Stimulated activated naive CD8-positive, alpha-beta T cell treated with anti-CD3 and anti-CD28 coated beads, Interleukin-15, amount 100 ng/mL, for 72 hours (primary cell): ENCODE measurements at regions not wholly inside any gene's neighbourhood (a gene's known extent, or its start where the extent isn't known, plus 50 kb on each side); places are given as distances from the start of the nearest gene placed in this dataset.
"Not testable (repeated sequence)": the region's sequence is repeated elsewhere in the genome, so short reads cannot be mapped to it uniquely, and the experiment has no call there.

Experiments
- ATAC-seq: fragments of 150-1000 bp; cut with Tn5 transposase; 2 replicates; pipeline ENCODE4 v1.10.0; 2021; ENCODE audit warnings: mild to moderate bottlenecking, moderate library complexity
- DNase-seq, 2 donors: peaks; one replicate each; pipeline ENCODE4 v3.0.0; 2021 to 2022
- H3K27ac Mint-ChIP-seq, 2 donors: one replicate each; pipeline ENCODE4 v1.8.0; 2022; ENCODE audit warnings: mild to moderate bottlenecking in 2 of 2, mixed read lengths in 2 of 2, moderate library complexity in 2 of 2
- H3K27me3 Mint-ChIP-seq: one replicate; pipeline ENCODE4 v1.8.0; 2022; ENCODE audit warnings: mixed read lengths
- H3K4me1 Mint-ChIP-seq: one replicate; pipeline ENCODE4 v1.8.0; 2022; ENCODE audit warnings: mild to moderate bottlenecking, mixed read lengths
- H3K4me3 Mint-ChIP-seq, 2 donors: one replicate each; pipeline ENCODE4 v1.8.0; 2022; ENCODE audit warnings: mild to moderate bottlenecking in 2 of 2, mixed read lengths in 2 of 2, moderate library complexity in 1 of 2
- H3K9me3 Mint-ChIP-seq, 2 donors: one replicate each; pipeline ENCODE4 v1.8.0; 2022; ENCODE audit warnings: mixed read lengths in 2 of 2

GRCh38 chr7:126083014-126083413 lies 1153.4 kb upstream of the POT1 start:
- Mint-ChIP-seq H3K4me3 (no peak overlapping the region), H3K27me3 (no peaks in the 10 kb centered on the region), H3K9me3 (peaks cover 12 to 14% of the 10 kb centered on the region in 2 donors), H3K27ac (no peak overlapping the region), H3K4me1 (no peaks in the 10 kb centered on the region)
- ATAC-seq: no peak
- no peak for DNase-seq

GRCh38 chr7:126079581-126079980 lies 1150.0 kb upstream of the POT1 start:
- Mint-ChIP-seq H3K9me3 (peaks cover 0 to 8% of the 10 kb centered on the region in 2 donors), H3K4me3 (no peak overlapping the region), H3K27me3 (no peaks in the 10 kb centered on the region), H3K27ac (no peak overlapping the region), H3K4me1 (no peaks in the 10 kb centered on the region)
- ATAC-seq (no peak), DNase-seq (no peak)

DNA sequence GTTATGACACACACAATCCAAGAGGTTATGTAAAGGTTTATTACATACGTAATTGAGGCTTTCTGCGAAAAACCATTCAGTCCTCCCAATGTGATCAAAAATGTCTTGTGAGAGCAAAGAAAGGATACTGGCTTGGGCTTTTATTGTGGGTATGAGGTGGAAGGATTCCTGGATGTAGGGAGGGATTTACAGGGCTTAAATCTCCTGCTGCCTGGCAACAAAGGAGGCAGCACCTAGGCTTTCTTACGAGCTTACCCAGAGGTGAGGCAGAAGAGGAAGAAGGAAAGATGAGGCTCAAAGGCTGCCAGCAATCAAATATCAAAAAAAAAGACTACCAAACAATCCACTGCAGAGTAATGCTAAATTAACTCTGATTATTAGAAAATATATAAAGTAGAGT lies 1149.5 kb upstream of the POT1 start:
- Mint-ChIP-seq H3K27ac (no peak overlapping the region), H3K9me3 (peaks cover 3 to 4% of the 10 kb centered on the region in 2 donors), H3K4me1 (no peaks in the 10 kb centered on the region), H3K4me3 (no peak overlapping the region), H3K27me3 (no peaks in the 10 kb centered on the region)
- no peak for DNase-seq
- ATAC-seq: no peak

GRCh38 chr7:126065766-126066165 lies 1136.1 kb upstream of the POT1 start:
- Mint-ChIP-seq H3K27ac (no peak overlapping the region), H3K27me3 (no peaks in the 10 kb centered on the region), H3K4me1 (no peaks in the 10 kb centered on the region), H3K9me3 (peaks cover 10 to 13% of the 10 kb centered on the region in 2 donors), H3K4me3 (no peak overlapping the region)
- DNase-seq (no peak), ATAC-seq (no peak)

GRCh38 chr7:126057979-126058378 lies 1128.4 kb upstream of the POT1 start:
- DNase-seq (no peak), ATAC-seq (no peak)
- Mint-ChIP-seq H3K27ac (no peak overlapping the region), H3K9me3 (peaks cover 8 to 27% of the 10 kb centered on the region in 2 donors), H3K4me3 (no peak overlapping the region), H3K4me1 (no peaks in the 10 kb centered on the region), H3K27me3 (no peaks in the 10 kb centered on the region)

- peaks cover 8 to 21% of the 10 kb centered on the region in 2 donors for H3K9me3 Mint-ChIP-seq
- not testable (repeated sequence) for DNase-seq, H3K27ac Mint-ChIP-seq, ATAC-seq, H3K4me1 Mint-ChIP-seq, H3K4me3 Mint-ChIP-seq, H3K27me3 Mint-ChIP-seq
These were observed 1127.0 kb upstream of the POT1 start for GRCh38 chr7:126056613-126057012.

DNA sequence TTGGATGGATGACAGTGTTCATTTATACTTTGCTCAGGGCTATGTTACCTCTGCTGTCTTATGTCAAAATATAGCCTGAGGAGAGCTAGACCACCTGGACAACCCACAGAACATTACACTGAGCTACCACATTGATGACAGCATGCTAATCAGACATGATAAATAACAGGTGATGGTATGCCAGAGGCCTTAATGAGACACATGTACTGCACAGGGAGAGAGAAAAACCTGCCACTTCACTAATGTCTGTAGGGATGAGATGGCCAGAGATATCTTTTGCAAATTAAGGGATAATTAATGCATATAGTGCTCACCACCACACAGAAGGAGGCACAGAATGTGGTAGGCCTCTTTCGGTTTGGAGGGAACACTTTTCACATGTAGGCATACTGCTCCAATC lies 1122.6 kb upstream of the POT1 start:
- no peaks in the 10 kb centered on the region for H3K27me3 Mint-ChIP-seq
- no peak for ATAC-seq

GRCh38 chr7:126044662-126045061 lies 1115.0 kb upstream of the POT1 start:
- Mint-ChIP-seq H3K27ac (no peak overlapping the region), H3K4me3 (no peak overlapping the region), H3K4me1 (no peaks in the 10 kb centered on the region), H3K27me3 (no peaks in the 10 kb centered on the region), H3K9me3 (peaks cover 0 to 6% of the 10 kb centered on the region in 2 donors)
- DNase-seq: no peak
- no peak for ATAC-seq

More for the DNA sequence above, 1122.6 kb upstream of the POT1 start:
- no peak for DNase-seq
- no peak overlapping the region for H3K27ac Mint-ChIP-seq
- H3K9me3 Mint-ChIP-seq: peaks cover 3 to 16% of the 10 kb centered on the region in 2 donors
- H3K4me1 Mint-ChIP-seq: no peaks in the 10 kb centered on the region
- no peak overlapping the region for H3K4me3 Mint-ChIP-seq

DNA sequence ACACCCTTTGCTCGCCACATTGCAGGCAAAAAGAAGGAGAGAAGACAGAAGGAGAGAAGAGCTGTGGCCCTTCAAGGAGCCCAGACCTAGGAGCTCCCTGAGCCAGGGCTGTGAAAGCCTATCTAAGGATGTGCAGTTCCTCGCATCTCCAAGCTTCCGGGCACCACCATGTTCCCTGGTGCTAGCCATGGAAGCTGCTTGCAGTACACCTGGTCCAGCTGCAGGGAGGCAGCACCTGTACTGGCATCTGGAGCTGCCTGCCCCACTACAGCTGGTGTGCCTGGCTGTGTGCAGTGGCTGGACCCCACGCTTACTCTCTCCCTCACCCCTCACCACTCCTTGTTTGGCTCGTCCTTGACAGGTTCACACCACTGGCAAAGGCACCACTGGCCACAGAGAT lies 1111.8 kb upstream of the POT1 start:
- ATAC-seq: no peak
- H3K4me3 Mint-ChIP-seq: no peak overlapping the region
- no peak overlapping the region for H3K27ac Mint-ChIP-seq
- no peaks in the 10 kb centered on the region for H3K4me1 Mint-ChIP-seq
- no peaks in the 10 kb centered on the region for H3K27me3 Mint-ChIP-seq
- H3K9me3 Mint-ChIP-seq: no peaks in the 10 kb centered on the region
- DNase-seq: no peak

- H3K27me3 Mint-ChIP-seq: no peaks in the 10 kb centered on the region
- H3K4me1 Mint-ChIP-seq: no peaks in the 10 kb centered on the region
- DNase-seq: no peak
- no peak overlapping the region for H3K27ac Mint-ChIP-seq
- no peak overlapping the region for H3K4me3 Mint-ChIP-seq
- no peaks in the 10 kb centered on the region for H3K9me3 Mint-ChIP-seq
- peak; percentile 39 for ATAC-seq
These were observed 1110.8 kb upstream of the POT1 start for GRCh38 chr7:126040114-126041045.

DNA sequence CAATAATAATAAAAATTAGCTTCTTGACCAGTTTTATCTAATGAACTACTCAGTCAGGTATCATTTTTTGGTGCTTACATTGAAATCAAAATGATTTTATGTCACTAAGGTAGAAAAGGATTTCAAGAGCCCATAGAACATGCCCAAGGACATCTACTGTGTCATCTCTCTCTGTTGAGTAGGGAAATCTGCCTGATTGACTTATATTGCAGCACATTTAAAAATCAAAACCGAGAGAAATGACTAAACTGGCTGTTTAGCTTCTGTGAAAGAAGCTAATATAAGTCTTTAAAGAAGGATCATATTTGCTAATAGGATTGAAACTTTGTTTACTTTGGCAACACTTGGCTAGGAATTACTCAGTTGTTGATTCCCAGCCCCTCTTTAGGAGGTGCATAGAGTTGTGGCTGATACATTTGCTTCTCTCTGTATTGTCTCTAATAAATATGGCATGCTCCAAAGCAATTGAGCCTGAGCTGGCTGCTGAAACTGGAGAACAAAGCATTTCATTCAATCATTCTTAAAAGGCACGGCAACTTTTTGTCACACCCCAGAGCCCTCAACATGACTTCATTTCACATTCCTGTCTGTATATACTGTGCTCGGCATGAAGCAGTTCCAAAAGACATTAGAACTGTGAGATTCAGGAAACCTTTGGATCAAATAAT lies 1096.9 kb upstream of the POT1 start:
- Mint-ChIP-seq H3K4me3 (no peak overlapping the region), H3K27me3 (no peaks in the 10 kb centered on the region)
- ATAC-seq: no peak

GRCh38 chr7:126022452-126022851 lies 1092.8 kb upstream of the POT1 start:
- ATAC-seq (no peak), DNase-seq (no peak)
- H3K4me1 Mint-ChIP-seq: no peaks in the 10 kb centered on the region
- H3K9me3 Mint-ChIP-seq: no peaks in the 10 kb centered on the region
- H3K27me3 Mint-ChIP-seq: no peaks in the 10 kb centered on the region
- H3K27ac Mint-ChIP-seq: no peak overlapping the region
- no peak overlapping the region for H3K4me3 Mint-ChIP-seq

More for the DNA sequence above, 1096.9 kb upstream of the POT1 start:
- DNase-seq: no peak
- H3K4me1 Mint-ChIP-seq: no peaks in the 10 kb centered on the region
- H3K27ac Mint-ChIP-seq: no peak overlapping the region
- H3K9me3 Mint-ChIP-seq: no peaks in the 10 kb centered on the region

GRCh38 chr7:126016722-126017121 lies 1087.1 kb upstream of the POT1 start:
- no peak overlapping the region for H3K27ac Mint-ChIP-seq
- no peak overlapping the region for H3K4me3 Mint-ChIP-seq
- DNase-seq (no peak), ATAC-seq (no peak)
- H3K4me1 Mint-ChIP-seq: no peaks in the 10 kb centered on the region
- peaks cover 3 to 4% of the 10 kb centered on the region in 2 donors for H3K9me3 Mint-ChIP-seq
- no peaks in the 10 kb centered on the region for H3K27me3 Mint-ChIP-seq

- DNase-seq: no peak
- Mint-ChIP-seq H3K27ac (no peak overlapping the region), H3K4me1 (no peaks in the 10 kb centered on the region), H3K27me3 (no peaks in the 10 kb centered on the region), H3K9me3 (peaks cover 7 to 11% of the 10 kb centered on the region in 2 donors), H3K4me3 (no peak overlapping the region)
- no peak for ATAC-seq
These were observed 1075.4 kb upstream of the POT1 start for GRCh38 chr7:126005064-126005463.

- no peaks in the 10 kb centered on the region for H3K4me1 Mint-ChIP-seq
- ATAC-seq (no peak), DNase-seq (no peak)
- peaks cover 7 to 20% of the 10 kb centered on the region in 2 donors for H3K9me3 Mint-ChIP-seq
- H3K4me3 Mint-ChIP-seq: no peak overlapping the region
- H3K27me3 Mint-ChIP-seq: no peaks in the 10 kb centered on the region
- H3K27ac Mint-ChIP-seq: no peak overlapping the region
These were observed 1071.7 kb upstream of the POT1 start for GRCh38 chr7:126001349-126001748.

- H3K27me3 Mint-ChIP-seq: no peaks in the 10 kb centered on the region
- ATAC-seq (no peak), DNase-seq (no peak)
- no peak overlapping the region for H3K4me3 Mint-ChIP-seq
- H3K4me1 Mint-ChIP-seq: no peaks in the 10 kb centered on the region
- H3K27ac Mint-ChIP-seq: no peak overlapping the region
- H3K9me3 Mint-ChIP-seq: peaks cover 11 to 23% of the 10 kb centered on the region in 2 donors
These were observed 1055.2 kb upstream of the POT1 start for GRCh38 chr7:125984795-125985194.
